GM19351 (cell line): ENCODE measurements at regions not wholly inside any gene's neighbourhood (a gene's known extent, or its start where the extent isn't known, plus 50 kb on each side); places are given as distances from the start of the nearest gene placed in this dataset.

ENCODE experiments used
- ATAC-seq: cut with Tn5 transposase; IDR thresholded peaks from one replicate; pipeline ENCODE4 v1.9.1; 2021; ENCODE audit warnings: mild to moderate bottlenecking, moderate library complexity; ENCODE audit not compliant: unreplicated experiment

DNA sequence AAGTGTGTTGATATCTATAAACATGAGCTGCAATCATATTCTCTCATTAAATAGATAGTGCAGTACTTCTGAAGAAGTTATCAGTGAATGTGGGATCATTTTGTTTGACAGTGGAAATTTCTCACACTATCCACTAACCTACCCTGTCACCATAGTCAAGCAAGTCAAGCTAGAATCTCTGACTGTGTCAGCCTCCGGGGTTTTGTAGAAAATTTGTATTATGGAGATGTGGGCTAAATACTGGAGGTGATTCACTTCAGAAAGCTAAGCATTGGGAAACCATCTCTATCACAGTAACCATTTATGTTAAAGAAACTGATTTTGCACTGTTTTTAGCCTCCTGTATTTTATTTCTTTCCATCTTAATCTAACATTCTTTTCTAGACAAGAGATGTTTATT lies 126.6 kb upstream of the CREB1 start:
- no peak for ATAC-seq

DNA sequence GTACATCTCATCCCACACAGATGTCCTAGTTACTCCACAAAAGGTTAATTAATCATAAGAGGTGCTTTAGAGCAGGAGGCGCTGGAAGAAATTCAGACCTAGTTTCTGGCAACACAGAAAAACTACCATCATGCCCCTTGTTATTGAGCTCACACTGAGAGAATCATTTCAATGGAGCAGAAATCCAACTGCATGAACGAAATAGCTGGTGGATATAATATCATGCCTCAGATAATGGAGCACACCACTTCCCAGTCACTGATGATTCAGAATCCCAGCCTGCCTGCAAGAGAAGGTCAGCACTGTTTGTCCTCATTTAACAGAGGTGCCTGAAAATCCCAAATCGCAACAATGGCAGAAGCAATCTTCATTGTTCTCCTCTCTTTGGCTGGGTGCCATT lies 125.8 kb upstream of the CREB1 start:
- ATAC-seq, result no peak

DNA sequence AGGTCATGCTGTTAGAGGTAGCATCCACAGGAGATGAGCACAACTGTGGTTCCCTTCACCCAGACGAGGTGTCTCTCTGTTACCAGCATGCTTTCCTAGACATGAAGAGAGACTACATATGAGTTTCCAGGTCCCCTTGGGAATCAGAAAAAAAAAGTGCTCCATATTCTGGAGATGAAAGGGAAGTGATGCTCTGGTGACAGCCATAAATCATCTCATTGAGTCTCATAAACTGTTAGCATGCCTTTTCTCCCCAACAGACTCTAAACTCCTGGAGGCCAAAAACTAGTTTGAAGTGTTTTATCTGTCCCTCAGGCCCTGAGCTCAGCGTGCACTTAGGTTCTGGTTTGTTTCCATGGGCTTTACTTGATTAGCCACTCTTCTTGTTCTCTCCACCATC lies 124.6 kb upstream of the CREB1 start:
- no peak for ATAC-seq

DNA sequence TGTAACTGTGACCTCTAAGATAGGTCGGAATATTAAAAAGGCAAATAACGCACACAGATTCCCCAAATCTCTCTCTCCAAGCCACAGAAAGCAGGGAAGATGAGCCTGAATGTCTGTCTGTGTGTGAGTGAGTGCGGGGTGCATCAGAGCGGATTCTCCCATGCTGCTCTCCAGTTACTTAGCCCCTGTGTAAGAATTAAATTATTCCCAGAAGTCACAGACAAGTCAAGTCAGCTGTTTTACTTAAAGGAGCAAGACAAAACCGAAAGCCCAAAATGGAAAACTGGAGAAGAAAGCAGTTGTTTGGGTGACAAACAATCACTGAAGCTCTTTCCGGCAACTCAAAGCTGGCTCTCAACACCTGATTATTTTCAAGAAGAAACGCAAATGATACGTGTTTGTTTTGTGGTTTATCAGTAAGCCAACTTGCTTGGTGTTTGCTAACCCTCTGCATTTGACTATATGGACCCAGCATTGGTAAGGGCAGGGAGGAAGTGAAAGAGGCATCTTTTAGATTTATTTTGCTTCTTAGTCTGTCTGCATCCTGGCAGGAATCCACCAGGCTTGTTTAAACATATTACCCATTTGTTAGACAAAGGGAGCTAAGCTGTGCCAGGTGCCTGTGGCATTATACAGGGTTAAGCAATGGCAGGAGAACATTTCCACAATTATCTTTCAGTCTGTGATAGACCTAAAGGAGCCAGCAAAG lies 121.5 kb upstream of the CREB1 start:
- peak; percentile 97 for ATAC-seq

DNA sequence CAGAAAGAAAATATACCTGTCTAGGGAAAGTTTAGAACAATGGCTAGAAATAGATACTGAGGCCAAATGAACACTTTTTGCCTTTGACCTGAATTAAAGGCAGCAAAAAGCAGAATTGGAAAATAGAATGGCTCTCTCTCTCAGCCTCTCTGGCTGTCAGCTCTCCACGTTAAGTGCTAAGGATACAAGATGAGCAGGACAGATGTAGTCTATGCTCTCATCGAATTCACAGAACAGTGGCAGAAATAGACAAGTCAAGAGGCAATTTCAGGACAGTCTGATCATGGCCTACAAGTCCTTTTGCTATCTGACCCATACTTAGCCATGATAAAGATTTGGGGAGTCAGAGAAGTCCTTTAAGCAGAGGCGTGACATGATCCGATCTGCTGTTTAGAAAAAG lies 120.2 kb upstream of the CREB1 start:
- ATAC-seq, result no peak

DNA sequence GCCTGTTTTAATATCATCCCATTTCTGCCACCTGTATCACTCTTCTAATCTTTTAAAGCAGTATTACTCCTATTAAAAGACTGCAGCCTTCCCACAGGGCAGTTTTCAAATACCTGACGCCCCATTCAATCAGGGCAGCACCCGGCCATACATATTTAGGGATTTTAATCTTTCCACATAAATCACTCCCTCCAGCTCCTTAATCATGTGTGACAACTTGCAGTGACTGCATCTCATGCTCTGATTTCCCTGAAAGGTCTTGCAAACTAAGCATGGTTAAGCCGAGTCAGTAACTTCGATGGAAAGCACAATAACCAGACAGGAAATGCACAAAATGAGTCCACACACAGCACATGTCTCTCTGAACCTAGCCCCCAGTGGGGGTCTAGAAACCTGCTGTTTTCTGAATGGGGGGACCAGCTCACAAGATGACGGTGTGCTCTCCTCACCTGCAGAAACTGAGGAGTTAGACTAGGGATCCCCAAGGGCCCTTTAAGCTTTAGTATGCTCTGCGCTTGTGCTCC lies 116.9 kb upstream of the CREB1 start:
- no peak for ATAC-seq

DNA sequence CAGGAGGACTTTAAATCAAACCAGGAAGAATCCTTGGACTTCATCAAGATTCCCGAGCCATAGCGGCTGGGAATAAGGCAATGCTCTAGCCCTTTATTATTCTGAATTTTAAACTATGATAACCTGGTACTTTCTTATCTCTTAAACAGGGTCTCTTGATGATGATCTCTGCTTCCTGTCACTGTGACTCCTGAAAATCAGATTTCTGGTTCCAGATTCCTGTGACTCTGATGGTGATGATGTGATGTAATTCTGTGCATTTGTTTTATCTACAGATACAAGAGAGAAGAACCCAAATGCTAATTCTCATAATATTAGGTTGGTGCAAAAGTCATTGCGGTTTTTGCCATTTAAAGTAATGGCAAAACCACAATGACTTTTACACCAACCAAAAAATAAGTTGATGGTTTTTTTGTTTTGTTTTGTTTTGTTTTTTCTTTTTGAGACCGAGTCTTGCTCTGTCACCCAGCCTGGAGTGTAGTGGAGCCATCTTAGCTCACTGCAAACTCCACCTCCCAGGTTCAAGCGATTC lies 116.3 kb upstream of the CREB1 start:
- ATAC-seq, result no peak

DNA sequence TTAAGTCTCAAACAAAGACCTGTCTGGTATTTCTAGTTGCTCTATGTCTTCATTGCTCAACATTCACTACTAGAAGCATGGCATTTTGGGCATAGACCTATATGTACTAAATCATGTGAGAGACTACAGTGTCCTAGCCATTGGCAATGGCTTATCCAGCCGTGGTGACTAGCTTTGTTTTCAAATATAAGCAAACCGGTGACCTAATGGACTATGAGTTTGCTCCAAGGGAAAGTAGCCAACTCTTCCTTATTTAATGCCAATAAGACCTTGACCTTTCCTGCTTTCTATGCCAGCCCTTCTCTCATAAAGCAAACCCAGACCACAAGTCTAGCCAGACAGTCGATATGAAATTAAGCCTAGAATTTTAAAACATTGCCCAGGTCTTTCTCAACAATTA lies 113.7 kb upstream of the CREB1 start:
- ATAC-seq, result no peak

DNA sequence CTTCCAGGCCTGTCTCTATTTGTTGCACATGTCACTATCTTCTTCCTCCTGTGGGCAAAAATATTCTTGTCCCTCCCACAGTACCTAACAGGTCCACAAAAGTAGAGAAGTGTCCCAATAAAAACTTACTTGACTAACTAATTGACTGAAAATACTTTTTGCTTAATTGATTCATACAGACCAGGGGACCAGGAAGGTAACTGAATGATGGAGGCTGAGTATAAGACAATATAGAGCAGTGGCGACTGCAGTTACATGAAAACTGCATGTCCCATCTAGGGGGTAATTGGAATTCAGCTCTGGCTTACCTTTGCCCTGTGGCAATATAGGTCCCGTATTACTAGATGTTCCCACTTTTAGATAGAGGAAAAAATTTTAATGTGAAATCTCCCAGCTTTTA lies 112.9 kb upstream of the CREB1 start:
- no peak for ATAC-seq

DNA sequence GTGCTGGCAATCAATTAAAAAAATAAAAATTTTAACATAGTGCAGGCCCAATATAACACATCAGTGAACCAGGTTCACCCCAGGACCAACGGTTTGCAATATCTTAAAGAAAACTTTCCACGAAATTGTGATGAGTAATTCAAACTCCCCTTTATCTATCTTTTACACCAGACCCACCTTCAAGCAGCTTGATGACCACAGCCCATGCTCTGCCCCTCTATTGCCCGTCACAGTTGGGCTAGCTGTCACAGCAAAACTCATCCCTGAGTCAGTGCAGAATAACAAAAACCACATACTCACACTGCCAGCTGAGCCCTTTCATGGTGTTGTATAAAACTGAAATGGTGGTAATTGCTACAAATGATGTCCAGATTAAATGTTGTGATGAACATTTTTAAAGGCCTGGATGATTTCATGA lies 112.5 kb upstream of the CREB1 start:
- no peak for ATAC-seq

DNA sequence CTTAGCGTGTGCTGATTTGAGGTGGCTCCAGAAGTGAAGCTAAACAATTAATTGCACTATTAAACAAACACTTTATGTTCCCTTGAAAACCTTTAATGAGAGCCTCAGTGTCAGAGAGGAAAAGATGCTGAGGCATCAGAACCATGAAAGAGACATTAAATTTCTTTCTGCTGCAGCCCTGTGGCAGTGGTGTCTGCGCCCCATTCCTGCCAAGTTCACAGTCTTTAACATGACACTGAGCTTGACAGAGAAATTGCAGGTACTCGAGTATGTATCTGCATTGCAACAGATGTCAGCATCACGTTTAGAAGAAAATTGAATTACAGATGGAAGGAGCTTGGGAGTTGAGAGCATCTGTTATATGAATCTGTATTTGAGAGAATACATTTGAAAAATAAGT lies 111.3 kb upstream of the CREB1 start:
- no peak for ATAC-seq

DNA sequence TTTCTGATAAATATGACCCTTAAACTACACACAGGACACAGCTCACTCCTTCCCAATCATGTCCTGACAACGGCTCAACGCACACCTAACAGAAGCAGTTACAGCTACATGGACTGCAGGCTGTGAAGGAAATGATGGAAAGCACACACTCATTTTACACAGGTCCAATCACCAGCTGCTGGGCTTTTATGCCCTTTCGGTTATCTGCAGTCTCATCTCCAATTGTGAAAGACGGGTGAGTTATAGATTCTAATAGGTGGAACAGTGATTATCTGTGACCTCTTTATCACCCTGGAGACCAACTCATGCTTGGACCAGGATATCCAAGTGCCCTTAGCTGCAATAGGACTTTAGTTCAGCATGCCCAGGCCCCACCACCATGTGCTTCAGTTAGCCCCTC lies 110.4 kb upstream of the CREB1 start:
- ATAC-seq, result no peak

DNA sequence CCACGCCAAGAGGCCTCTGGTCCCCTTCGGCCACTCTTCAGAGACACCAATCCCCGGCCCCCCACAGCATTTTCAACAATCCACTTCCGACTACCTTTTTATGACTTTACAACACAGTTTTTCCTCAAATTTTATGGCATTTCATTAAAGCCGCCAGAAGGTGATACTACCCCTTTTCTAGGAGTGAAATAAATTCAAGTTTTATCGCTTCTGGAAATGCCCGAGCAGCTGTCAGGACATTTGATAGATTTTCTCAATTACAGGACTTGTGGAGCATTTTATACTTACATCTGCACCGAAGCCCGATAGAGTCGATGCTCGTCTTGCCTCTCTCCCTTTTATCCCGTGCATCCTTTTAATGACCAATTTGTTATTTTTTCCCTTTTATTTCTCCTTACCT lies 108.1 kb upstream of the CREB1 start:
- ATAC-seq, result no peak

DNA sequence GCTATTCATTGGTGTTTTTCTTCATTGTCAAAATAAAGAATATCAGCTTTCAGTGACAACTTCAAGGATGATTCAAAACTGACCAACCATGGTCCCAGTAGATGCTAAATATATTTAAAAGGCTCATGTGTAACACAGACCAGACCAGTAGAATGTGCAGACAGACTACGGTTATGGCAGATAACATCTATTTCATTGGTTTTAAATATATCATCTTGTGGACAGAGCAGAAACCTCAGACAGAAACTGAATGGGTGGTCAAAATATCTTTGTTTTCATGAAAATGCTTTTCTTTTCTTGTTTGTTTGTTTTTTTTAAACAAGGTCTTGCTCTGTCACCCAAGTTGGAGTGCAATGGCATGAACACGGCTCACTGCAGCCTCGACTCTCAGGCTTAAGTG lies 107.4 kb upstream of the CREB1 start:
- no peak for ATAC-seq

DNA sequence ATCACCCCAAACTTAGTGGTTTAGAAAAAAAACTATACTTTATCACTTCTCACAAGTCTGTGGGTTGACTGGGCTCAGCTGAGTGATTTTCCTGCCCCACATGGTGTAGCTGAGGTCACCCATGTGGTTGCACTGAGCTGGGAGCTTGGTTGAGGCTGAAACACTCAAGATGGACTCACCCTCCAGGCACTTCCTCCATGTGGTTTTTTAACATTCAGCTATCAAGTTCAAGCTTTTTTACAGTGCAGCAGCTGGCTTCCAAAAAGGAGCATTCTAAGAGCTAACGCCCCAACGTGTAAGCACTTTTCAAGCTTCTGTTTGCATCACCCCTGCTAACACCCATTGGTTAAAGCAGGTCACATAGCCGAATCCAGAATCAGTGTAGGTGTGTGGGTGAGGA lies 105.9 kb upstream of the CREB1 start:
- ATAC-seq, result peak; percentile 94

DNA sequence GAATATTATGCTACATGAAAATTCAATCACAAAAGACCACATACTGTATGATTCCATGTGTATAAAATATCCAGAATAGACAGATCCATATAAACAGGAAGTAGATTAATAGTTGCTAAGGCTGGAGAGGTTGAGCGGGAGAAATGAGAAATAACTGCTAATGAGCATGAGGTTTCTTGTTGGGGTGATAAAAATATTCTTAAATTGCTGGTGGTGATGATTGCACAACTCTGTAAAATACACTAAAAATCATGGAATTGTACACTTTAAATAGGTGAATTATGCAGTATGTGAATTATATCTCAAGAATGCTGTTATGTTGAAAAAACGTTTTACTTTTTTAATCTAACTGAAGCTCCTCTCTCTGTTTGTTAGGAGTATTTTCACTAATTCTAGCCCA lies 101.8 kb upstream of the CREB1 start:
- ATAC-seq, result no peak

DNA sequence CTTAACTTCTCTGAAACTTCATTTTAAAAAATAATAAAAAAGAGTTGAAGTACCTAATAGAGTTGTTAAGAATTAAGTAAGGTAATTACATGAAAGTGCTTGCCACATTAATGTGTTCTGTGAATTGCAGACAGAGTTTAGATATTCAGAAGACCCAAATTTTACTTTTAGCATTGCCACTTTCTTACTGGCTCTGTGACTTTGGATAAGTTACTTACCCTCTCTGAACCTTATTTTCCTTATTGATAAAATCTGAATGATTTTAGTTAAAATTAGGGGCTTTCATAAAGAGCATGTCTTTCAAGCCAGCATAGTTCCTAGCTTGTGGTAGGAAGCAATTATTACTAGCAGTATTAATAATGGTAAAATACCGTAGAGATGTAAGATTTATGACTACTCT lies 101.2 kb upstream of the CREB1 start:
- ATAC-seq, result no peak

DNA sequence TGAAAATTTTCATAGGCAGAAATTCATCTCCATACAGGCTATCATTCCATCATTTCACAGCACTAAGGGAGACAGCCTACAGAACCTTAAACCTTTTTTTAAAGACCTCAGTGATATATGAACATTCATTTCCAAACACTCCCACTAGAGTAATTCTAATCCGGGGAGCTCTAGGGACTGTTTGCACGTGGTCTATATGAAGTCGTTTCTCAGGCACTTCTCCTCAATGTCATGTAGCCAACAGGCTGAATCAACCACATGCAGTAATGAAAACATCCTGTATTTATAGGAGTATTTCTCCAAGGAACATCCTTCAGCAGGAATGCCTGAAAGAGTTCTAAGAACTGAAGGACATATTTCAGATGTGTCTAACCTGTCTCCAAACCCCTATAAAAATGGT lies 97.3 kb upstream of the CREB1 start:
- no peak for ATAC-seq

DNA sequence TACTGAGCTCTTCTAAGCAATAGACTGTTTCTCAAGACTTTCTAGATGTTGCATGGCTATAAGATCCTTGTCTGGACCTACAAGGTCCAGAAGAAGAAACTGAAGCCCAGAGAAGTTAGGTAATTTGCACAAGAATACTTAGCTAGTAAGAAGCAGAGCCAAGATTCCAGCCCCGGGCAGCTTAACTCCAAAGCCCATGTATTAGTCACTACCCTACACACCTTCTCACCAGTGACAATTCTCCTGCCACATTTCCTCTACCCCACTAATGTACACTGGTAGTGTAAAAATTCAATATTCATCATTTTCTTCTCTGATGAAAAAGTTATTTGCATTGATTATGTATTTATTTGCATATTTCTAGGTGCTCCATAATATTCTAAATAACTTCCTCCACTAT lies 95.5 kb upstream of the CREB1 start:
- ATAC-seq, result no peak

DNA sequence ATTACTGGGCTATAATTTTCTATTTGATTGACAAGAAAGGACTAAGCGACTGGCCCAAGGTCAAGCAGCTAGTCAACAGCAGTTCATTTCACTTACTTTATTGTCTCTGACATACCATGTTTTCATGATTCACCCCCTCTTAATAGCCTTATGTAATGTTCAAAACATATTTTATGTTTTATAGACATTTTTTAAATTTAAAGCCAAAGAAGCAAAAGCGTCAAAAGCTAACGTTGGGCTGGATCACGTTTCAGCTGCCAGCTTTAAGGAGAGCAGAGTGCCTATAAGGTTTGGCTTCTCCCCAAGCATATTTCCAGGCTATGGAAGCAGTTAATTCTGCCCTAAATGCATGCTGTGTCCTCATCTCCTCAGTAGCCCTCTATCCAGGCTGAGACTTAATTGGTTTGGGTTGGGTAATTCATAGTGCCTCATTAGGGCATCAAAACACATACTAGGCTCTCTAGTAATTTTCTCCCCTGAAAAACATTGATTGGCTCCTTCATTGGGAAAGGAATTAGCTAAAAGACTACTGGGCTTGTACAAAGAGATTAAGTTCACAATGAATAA lies 94.8 kb upstream of the CREB1 start:
- ATAC-seq, result no peak

DNA sequence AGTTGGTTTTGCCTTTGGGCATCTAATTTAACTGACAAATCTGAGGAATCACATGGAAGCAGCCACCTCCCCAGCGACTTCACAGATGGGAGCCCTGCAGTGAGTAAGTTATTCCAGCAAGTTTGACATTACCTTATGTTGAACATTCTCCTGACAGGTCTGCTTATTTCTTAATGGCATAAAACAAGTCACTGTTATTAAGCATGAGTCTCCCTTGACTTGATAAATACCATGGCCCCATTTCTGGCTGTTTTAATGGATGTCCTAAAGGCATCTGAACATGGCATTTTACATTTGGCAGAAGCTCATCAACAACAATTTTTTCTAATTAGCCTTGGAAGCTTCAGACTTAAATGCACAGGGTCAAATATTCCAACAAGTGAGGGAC lies 92.6 kb upstream of the CREB1 start:
- ATAC-seq, result no peak

DNA sequence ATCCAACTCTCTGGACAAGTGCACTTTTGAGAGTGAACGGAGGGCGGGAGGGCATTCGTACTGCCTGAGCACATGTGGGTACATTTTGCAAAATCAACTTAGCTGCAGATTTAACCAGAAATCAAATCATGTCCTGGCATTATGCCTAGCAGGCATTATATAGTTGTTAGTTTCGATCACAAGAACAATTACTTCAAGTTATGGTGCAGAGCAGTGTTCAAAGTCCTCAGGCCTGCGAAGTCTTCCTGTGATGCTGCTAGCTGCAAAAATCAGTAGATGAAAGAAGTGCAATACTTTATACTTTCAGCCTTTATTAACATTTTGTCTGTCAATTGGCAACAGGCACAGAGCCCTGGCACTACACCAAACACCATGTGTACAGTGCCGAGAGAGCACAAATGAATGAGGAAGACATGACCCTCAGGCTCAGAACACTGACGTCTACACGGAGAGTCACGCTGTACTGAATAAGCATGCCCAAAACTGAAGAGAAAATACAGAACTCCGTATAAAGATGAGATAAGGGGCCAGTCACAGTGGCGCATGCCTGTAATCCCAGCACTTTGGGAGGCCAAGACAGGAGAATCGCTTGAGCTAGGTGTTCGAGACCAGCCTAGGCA lies 92.1 kb upstream of the CREB1 start:
- ATAC-seq, result no peak
